Stomach (tissue), 4 donors: ENCODE measurements at regions not wholly inside any gene's neighbourhood (a gene's known extent, or its start where the extent isn't known, plus 50 kb on each side); places are given as distances from the start of the nearest gene placed in this dataset.

Source experiments
- CTCF ChIP-seq, 7 experiments: fragments of 450-650 bp in 4 of 7; fragments of 200-600 bp in 3 of 7; sonication (generic) in 3 of 7; IDR thresholded peaks; one replicate each; pipeline ENCODE4 v1.5.1; 2016 to 2019; ENCODE audit warnings: antibody characterized with exemption in 7 of 7, control low read depth in 2 of 7, mild to moderate bottlenecking in 1 of 7
- POLR2AphosphoS5 ChIP-seq, 3 donors: sonication (generic); formaldehyde crosslinking; IDR thresholded peaks; one replicate each; pipeline ENCODE4 v1.6.1; 2016; ENCODE audit warnings: antibody characterized with exemption in 3 of 3

GRCh38 chr13:105363261-105364190 is 1171.9 kb downstream of the EFNB2 start:
- no peak for TF ChIP-seq POLR2AphosphoS5 (IDR thresholded peaks at IDR 0.05)
- TF ChIP-seq CTCF (IDR thresholded peaks at IDR 0.05): no peak
